ENCODE measurements at regions not wholly inside any gene's neighbourhood (a gene's known extent, or its start where the extent isn't known, plus 50 kb on each side); places are given as distances from the start of the nearest gene placed in this dataset.
A peak's percentile ranks its signal among the peaks of the same experiment; 100 is the strongest.
"Not testable (repeated sequence)": the region's sequence is repeated elsewhere in the genome, so short reads cannot be mapped to it uniquely, and the experiment has no call there.

DNA sequence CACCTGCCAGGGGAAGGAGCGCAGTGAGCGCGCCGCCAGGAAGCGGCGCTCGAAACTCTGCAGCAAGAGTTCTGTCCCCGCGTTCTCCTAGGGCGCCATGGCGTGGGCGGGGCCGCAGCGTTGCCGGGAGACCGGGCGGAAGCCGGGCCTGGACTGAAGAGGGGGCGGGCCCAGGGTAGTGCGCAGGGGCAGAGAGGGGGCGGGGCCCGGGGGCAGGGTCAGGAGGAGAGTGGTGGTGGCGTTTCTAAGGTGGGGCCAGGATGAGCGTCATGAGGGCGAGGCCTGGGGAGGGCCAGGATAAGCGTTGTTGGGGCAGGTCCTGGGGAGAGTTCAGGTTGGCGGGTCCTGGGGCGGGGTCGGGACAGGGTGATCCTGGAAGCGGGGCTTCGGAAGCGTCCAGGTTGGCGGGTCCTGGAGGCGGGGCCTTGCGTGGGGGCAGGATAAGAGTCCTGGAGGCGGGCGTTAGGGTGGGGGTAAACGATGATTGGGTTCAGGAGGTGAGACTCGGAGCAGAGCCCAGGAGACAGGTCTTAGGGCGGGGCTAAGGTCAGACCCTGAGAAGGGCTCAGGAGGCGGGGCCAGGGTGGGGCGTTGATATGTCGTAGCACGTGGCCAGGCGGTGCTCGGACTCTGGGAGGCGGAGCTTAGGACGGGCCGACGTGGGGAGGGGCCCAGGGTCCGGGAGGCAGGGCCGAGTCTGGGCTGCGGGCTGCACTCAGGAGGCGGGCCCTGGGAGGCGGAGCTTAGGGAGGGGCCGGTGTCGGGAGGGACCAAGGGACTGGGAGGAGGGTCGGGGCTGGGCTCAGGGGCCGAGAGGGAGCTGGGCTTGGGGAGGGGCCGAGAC is 189.4 kb downstream of the ADRA2C start:
- peak; percentile 59 for DNase-seq (ENCODE audit: low spot score)

DNA sequence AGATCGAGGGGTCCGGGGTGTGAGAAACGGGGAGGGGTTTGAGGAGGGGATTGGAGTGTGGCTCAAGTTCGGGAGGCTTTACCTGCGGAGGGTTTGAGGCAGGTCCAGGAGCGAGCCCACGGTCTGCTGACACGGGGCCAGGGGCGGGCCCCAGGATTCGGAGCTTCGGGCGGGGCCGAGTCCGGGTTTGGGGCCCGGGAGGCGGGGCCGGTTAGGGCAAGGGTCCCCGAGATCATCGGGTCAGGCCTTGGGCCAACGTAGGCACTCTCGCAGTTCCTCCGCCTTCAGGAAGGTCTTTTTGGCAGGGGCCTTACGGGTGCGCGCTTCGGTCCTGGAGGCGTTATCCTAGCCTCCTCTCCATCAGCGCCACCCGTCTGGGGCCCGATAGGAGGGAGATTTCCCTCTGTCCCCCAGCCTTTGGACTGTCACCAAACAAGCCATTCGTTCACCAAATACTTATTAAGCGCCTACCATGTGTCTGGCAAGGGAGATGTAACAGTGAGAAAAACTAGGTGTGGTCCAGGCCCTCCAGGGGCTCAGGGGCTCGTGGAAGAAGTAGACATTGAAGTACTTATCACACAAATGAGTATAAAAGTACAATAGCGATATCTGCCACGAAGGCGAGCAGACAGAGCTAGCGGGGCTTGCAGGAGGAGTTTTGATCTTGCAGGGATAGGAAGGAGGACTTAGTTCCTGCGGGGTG is 190.1 kb downstream of the ADRA2C start:
- not testable (repeated sequence) for DNase-seq (ENCODE audit: low spot score)

DNA sequence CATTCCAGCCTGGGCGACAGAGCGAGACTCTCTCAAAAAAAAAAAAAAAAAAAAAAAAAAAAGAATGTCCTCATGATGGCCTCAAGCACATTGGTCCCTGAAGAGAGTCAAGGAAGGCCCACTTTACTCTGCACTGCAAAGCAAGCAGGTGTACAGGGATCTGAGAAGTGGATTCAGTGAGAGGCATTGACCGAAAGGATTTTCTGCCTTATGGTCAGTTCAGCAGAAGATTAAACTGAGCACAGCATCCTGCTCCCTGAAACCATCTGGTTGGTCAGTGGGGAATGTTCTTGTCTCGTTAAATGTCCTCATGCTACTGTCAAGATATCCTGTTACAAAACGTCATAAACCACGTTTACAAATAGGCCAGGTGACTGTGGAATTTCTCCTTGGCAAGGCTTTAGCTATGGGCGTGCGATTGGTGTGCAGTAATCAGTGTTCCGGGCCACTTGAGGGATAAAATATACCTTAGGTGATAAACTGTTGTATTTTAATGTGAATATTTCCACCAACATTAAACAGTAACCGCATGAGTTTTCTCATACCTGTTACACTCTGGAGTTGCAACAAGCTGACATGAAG is 195.0 kb downstream of the ADRA2C start:
- not testable (repeated sequence) for DNase-seq (ENCODE audit: low spot score)

DNA sequence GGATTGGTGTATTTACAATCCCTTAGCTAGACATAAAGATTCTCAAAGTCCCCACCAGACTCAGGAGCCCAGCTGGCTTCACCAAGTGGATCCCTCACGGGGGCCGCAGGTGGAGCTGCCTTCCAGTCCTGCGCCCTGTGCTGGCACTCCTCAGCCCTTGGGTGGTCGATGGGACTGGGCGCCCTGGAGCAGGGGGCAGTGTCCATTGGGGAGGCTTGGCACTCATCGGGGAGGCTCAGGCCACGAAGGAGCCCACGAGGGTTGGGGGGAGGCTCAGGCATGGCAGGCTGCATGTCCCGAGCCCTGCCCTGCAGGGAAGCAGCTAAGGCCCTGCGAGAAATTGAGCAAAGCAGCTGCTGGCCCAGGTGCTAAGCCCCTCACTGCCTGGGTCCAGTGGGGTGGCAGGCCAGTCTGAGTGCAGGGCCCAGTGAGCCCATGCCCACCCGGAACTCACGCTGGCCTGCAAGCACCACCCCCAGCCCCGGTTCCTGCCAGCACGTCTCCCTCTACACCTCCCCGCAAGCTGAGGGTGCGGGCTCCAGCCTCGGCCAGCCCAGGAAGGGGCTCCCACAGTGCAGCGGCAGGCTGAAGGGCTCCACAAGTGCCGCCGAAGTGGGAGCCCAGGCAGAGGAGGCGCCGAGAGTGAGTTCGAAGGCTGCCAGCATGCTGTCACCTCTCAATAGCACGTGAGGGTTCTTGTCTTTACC is 198.5 kb downstream of the ADRA2C start:
- DNase-seq (ENCODE audit: low spot score), result not testable (repeated sequence)

DNA sequence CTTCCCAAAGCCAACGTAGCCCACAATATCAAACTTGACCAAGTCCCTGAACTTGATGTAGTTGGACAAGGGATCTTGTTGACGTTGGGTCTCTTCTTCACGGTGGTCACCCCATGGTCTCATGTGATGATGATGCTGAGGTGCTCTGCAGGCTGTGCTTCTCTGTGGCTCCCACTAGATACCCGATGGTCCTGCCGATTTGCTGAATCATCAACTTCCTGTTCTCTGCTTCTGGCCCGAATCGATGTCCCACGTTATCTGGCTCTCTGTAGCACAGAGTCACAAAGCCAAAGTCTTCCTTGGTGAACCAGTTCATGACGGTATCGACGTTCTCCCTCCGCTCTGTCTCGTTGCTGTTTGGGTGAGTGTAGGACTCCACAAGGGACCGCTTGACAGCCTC is 201.0 kb downstream of the ADRA2C start:
- DNase-seq (ENCODE audit: low spot score), result not testable (repeated sequence)

DNA sequence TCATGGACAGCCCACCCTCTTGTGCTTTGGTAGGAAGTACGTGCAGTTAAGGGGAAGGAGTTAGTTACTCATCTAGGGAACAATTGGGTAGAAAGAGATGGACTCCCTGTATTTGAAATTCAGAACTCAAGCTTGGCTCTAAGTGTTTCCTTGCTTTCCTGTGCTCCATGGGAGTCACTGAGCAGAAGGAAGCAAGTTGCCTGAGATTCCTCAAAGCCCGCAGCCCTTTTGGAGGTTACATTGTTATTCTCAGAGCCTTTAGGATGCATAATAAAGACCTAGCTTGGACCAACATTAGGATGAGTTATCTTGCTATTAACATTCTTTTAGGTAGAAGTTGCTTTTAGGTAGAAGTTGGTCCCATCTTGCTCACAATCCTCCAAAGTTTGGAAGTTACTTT is 206.4 kb downstream of the ADRA2C start:
- not testable (repeated sequence) for DNase-seq (ENCODE audit: low spot score)

- not testable (repeated sequence) for DNase-seq (ENCODE audit: low spot score)
Measured at GRCh38 chr4:3973581-3974200, 207.5 kb downstream of the ADRA2C start.

GRCh38 chr4:3983518-3984125 is 217.4 kb downstream of the ADRA2C start:
- DNase-seq (ENCODE audit: low spot score), result not testable (repeated sequence)

DNA sequence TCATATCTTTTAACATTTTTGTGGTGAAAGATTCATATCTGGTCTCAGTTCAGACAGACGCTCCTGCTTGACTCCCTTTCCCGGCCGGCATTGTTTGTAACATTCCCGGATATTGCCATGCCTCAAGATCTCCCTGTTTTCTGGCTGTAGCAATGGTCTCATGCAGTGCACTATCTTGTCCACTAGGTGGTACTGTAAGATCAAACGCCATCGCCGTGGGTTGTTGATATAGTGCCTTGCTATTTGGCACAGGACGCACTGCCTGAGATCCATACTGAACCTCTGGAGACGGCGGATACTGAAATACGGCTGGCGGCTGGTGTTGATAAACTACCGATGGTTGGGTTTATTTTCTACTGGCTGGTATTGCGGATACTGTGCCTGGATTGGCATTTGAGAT is 218.6 kb downstream of the ADRA2C start:
- DNase-seq (ENCODE audit: low spot score), result not testable (repeated sequence)

DNA sequence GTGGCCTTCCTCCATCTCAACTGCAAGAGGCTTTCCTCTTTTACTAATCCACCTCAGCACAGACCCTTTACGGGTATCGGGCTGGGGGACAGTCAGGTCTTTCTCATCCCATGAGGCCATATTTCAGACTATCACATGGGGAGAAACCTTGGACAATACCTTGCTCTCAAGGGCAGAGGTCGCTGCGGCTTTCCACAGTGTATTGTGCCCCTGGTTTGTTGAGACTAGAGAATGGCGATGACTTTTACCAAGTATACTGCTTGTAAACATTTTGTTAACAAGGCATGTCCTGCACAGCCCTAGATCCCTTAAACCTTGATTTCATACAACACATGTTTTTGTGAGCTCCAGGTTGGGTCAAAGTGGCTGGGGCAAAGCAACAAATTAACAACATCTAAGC is 220.2 kb downstream of the ADRA2C start:
- not testable (repeated sequence) for DNase-seq (ENCODE audit: low spot score)

GRCh38 chr4:3997386-3997785 is 229.3 kb downstream of the OTOP1 start:
- DNase-seq (ENCODE audit: low spot score), result not testable (repeated sequence)

GRCh38 chr4:4004036-4004435 is 222.7 kb downstream of the OTOP1 start:
- not testable (repeated sequence) for DNase-seq (ENCODE audit: low spot score)

GRCh38 chr4:4004702-4005101 is 222.0 kb downstream of the OTOP1 start:
- not testable (repeated sequence) for DNase-seq (ENCODE audit: low spot score)

DNA sequence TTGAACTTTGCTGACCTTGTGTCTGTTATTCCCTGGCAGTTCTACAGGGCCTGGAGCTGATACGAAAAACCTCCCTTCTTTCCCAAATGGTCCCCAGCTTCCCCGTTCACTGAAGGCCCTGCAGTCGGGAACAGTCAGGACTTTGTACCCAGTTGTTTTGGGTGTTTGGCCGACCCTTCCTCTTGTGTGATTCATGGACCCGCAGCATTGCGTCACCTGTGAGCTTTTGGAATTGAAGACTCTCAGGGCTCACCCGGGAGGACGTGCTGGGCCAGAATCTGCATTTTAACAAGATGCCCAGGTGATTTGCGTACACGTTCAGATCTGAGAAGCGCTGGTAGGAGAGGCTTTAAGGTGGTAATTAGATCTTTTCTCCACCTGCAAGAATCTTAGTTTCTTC is 220.4 kb downstream of the OTOP1 start:
- DNase-seq (ENCODE audit: low spot score), result not testable (repeated sequence)

DNA sequence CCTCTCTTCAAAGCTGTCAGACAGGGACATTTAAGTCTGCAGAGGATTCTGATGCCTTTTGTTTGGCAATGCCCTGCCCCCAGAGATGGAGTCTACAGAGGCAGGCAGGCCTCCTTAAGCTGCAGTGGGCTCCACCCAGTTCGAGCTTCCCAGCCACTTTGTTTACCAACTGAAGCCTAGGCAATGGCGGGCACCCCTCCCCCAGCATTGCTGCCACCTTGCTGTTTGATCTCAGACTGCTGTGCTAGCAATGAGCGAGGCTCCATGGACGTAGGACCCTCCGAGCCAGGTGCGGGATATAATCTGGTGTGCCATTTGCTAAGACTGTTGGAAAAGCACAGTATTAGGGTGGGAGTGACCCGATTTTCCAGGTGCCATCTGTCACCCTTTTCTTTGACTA is 207.7 kb downstream of the OTOP1 start:
- DNase-seq (ENCODE audit: low spot score), result not testable (repeated sequence)

GRCh38 chr4:4021161-4021560 is 205.6 kb downstream of the OTOP1 start:
- not testable (repeated sequence) for DNase-seq (ENCODE audit: low spot score)

GRCh38 chr4:4026708-4027107 is 200.0 kb downstream of the OTOP1 start:
- not testable (repeated sequence) for DNase-seq (ENCODE audit: low spot score)

DNA sequence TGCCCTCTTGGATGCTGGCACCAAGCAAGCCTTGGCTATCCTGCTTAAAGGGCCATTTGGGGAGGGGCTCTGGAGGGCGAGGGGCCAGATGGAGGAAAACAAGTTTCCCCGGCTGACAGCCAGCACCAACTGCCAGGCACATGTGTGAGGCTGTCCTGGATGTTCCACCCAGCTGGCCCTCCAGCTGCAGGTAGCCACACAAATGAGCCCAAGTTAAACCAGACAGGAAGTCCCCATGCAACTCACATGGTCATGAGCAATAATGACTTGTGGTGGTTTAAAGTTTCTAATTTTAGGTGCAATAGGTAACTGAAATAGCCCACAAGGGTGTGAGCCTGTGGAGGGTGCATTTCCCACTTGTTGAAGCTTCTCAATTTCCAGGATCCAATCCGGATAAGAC is 198.0 kb downstream of the OTOP1 start:
- DNase-seq (ENCODE audit: low spot score), result not testable (repeated sequence)

DNA sequence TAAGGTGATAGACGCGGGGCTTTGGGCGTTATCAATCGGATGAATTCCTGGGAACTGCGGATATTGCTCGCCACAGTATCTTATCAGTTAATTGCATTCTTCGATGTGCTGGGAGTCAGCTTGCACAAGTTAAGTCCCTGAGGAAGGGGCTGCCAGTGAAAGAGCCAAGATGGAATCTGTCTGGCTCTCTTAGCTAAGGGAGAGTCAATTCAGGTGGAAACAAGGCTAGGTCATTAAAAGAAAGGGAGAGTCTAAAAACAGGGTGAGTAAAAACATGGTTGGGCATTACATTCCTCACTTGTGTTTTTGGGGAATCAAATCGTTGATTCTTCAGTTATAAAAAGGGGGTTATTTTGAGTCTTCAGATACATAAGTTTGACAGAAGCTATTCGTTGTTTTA is 196.2 kb downstream of the OTOP1 start:
- DNase-seq (ENCODE audit: low spot score), result not testable (repeated sequence)

DNA sequence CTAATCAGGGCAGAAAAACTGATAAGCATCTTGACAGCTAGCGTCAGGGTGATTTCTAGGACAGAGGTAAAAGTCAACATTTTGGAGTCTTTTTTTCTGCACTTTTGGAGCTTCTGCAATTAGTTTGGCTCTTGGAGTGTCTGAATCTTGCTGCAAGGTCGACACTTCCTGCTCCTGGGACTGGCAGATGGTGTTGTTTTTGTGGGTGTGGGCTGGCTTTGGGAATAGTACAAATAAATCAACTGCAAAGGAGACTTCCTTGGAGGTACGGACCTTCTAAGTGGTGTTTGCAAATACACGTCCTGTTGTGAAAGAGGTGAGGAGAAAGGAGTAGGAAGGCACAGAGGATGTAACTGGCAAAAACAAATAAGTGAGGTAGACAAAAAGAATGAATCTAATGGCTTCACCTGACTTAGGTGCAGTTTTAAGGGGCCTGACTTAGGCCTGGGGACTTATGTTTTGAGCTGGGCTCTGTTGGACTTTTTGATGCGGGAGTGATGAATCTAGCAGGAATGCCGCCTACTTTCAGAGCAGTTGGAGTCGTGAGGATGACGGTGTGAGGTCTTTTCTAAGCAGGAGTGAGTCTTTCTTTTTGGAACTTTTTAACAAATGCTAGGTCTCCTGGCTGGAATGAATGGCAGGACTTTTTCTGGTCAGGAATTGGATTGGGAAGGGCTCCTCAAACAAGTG is 195.1 kb downstream of the OTOP1 start:
- DNase-seq (ENCODE audit: low spot score), result not testable (repeated sequence)

GRCh38 chr4:4032364-4032763 is 194.4 kb downstream of the OTOP1 start:
- not testable (repeated sequence) for DNase-seq (ENCODE audit: low spot score)
